GM18507 (cell line): ENCODE measurements at regions not wholly inside any gene's neighbourhood (a gene's known extent, or its start where the extent isn't known, plus 50 kb on each side); places are given as distances from the start of the nearest gene placed in this dataset.

Source experiments
- DNase-seq: peaks from one replicate; pipeline ENCODE4 v3.0.0; 2011; ENCODE audit warnings: low read depth; ENCODE audit not compliant: insufficient read length; ENCODE audit errors: extremely low spot score
- FAIRE-seq: peaks from 2 replicates; lab custom pipeline; 2011; peaks lifted over from hg19 to GRCh38; lab: Jason Lieb, UNC

GRCh38 chr4:17347445-17347844 is 164.4 kb downstream of the QDPR start:
- FAIRE-seq: peak; percentile 69

GRCh38 chr4:17339376-17339775 is 172.5 kb downstream of the QDPR start:
- FAIRE-seq (no peak), DNase-seq (no peak)

More at GRCh38 chr4:17347445-17347844, 164.4 kb downstream of the QDPR start:
- DNase-seq: peak; percentile 4

- FAIRE-seq (no peak), DNase-seq (no peak)
These were observed 174.9 kb downstream of the QDPR start for GRCh38 chr4:17336986-17337385.

GRCh38 chr4:17336524-17336961 is 175.3 kb downstream of the QDPR start:
- FAIRE-seq: peak; percentile 83
- DNase-seq: peak; percentile 38

GRCh38 chr4:17336069-17336468 is 175.8 kb downstream of the QDPR start:
- FAIRE-seq (no peak), DNase-seq (no peak)

- FAIRE-seq (peak; percentile 24), DNase-seq (no peak)
These were observed 176.5 kb downstream of the QDPR start for GRCh38 chr4:17335371-17335770.

GRCh38 chr4:17332478-17332877 is 179.4 kb downstream of the QDPR start:
- FAIRE-seq (no peak), DNase-seq (no peak)

- FAIRE-seq: no peak
- no peak for DNase-seq
These were observed 182.8 kb downstream of the QDPR start for GRCh38 chr4:17329046-17329445.

GRCh38 chr4:17328141-17328815 is 183.6 kb downstream of the QDPR start:
- FAIRE-seq (no peak), DNase-seq (no peak)

GRCh38 chr4:17327591-17327990 is 184.3 kb downstream of the QDPR start:
- no peak for DNase-seq

GRCh38 chr4:17326756-17327155 is 185.1 kb downstream of the QDPR start:
- DNase-seq (no peak), FAIRE-seq (no peak)

More at GRCh38 chr4:17327591-17327990, 184.3 kb downstream of the QDPR start:
- FAIRE-seq: no peak

GRCh38 chr4:17325098-17325497 is 186.8 kb downstream of the QDPR start:
- FAIRE-seq (no peak), DNase-seq (no peak)

GRCh38 chr4:17324386-17324830 is 187.5 kb downstream of the QDPR start:
- FAIRE-seq: peak; percentile 59
- DNase-seq: no peak

GRCh38 chr4:17323554-17324385 is 188.1 kb downstream of the QDPR start:
- FAIRE-seq: no peak
- no peak for DNase-seq

- DNase-seq: no peak
- FAIRE-seq: no peak
These were observed 189.4 kb downstream of the QDPR start for GRCh38 chr4:17322514-17322913.

- FAIRE-seq: no peak
- DNase-seq: no peak
These were observed 191.8 kb downstream of the QDPR start for GRCh38 chr4:17320046-17320445.

- FAIRE-seq (no peak), DNase-seq (no peak)
These were observed 194.4 kb downstream of the QDPR start for GRCh38 chr4:17317526-17317925.

GRCh38 chr4:17316566-17316965 is 195.3 kb downstream of the QDPR start:
- FAIRE-seq (no peak), DNase-seq (no peak)

- DNase-seq (no peak), FAIRE-seq (no peak)
These were observed 196.4 kb downstream of the QDPR start for GRCh38 chr4:17315459-17315858.

- no peak for DNase-seq
- no peak for FAIRE-seq
These were observed 198.7 kb downstream of the QDPR start for GRCh38 chr4:17313194-17313593.

- FAIRE-seq (peak; percentile 59), DNase-seq (no peak)
These were observed 201.6 kb downstream of the QDPR start for GRCh38 chr4:17310269-17310652.
